HEK293 (cell line): ENCODE measurements at regions not wholly inside any gene's neighbourhood (a gene's known extent, or its start where the extent isn't known, plus 50 kb on each side); places are given as distances from the start of the nearest gene placed in this dataset.

Source experiments
- CTCF ChIA-PET: fragments of 350-600 bp; formaldehyde crosslinking; extraction: SDS; loops from one replicate; lab custom pipeline; 2021; ENCODE audit warnings: antibody characterized with exemption; lab: Yijun Ruan, JAX
- POLR2A ChIA-PET: fragments of 300-600 bp; formaldehyde crosslinking; extraction: SDS; loops from one replicate; lab custom pipeline; 2020; ENCODE audit warnings: antibody characterized with exemption, inconsistent platforms; lab: Yijun Ruan, JAX
- H3K27ac ChIP-seq: fragments of 200-500 bp; sonication (Bioruptor generic); 2 replicates; pipeline ENCODE4 v1.5.1; 2014; ENCODE audit warnings: low read depth, low read length, control low read depth, inconsistent platforms; ENCODE audit errors: extremely low read depth
- H3K36me3 ChIP-seq, 2 experiments: fragments of 200-500 bp in 1 of 2; sonication (Bioruptor generic) in 1 of 2; 1 replicate in 1 of 2; 2 replicates in 1 of 2; pipeline ENCODE4 v1.5.1; 2014 to 2017; ENCODE audit warnings: inconsistent platforms in 2 of 2, low read length in 2 of 2; ENCODE audit not compliant: control insufficient read depth in 2 of 2, insufficient read depth in 1 of 2
- H3K4me1 ChIP-seq: fragments of 200-500 bp; sonication (Bioruptor generic); 2 replicates; pipeline ENCODE4 v1.5.1; 2014; ENCODE audit warnings: mild to moderate bottlenecking, low read length, inconsistent platforms; ENCODE audit not compliant: control insufficient read depth, insufficient read depth
- H3K4me3 ChIP-seq: 2 replicates; pipeline ENCODE4 v1.5.1; 2011; ENCODE audit warnings: low read depth, mild to moderate bottlenecking, control low read depth, low read length, moderate library complexity
- H3K9me3 ChIP-seq: fragments of 200-500 bp; sonication (Bioruptor generic); 2 replicates; pipeline ENCODE4 v1.5.1; 2014; ENCODE audit warnings: low read depth, low read length, inconsistent platforms; ENCODE audit not compliant: control insufficient read depth, insufficient read depth
- GFI1B ChIP-seq: fragments of 450-650 bp; formaldehyde crosslinking; IDR thresholded peaks from 2 replicates; pipeline ENCODE4 v1.5.1; 2016; ENCODE audit warnings: missing biosample characterization, missing genetic modification characterization
- HOXD13 ChIP-seq: sonication (generic); formaldehyde crosslinking; IDR thresholded peaks from 2 replicates; pipeline ENCODE4 v1.8.0; 2022; ENCODE audit warnings: missing genetic modification reagents, borderline replicate concordance
- PRDM1 ChIP-seq: fragments of 450-650 bp; formaldehyde crosslinking; IDR thresholded peaks from 2 replicates; pipeline ENCODE4; 2016; ENCODE audit warnings: missing biosample characterization, missing genetic modification characterization
- PRDM4 ChIP-seq: fragments of 450-650 bp; formaldehyde crosslinking; IDR thresholded peaks from 2 replicates; pipeline ENCODE4 v1.5.1; 2017; ENCODE audit warnings: missing biosample characterization, missing genetic modification characterization
- PRDM6 ChIP-seq: fragments of 450-650 bp; formaldehyde crosslinking; IDR thresholded peaks from 2 replicates; pipeline ENCODE4 v1.5.1; 2017; ENCODE audit warnings: missing biosample characterization, missing genetic modification characterization
- SP3 ChIP-seq: fragments of 450-650 bp; formaldehyde crosslinking; IDR thresholded peaks from 2 replicates; pipeline ENCODE4 v1.5.1; 2016; ENCODE audit warnings: missing biosample characterization, missing genetic modification characterization
- WT1 ChIP-seq: fragments of 450-650 bp; formaldehyde crosslinking; IDR thresholded peaks from 2 replicates; pipeline ENCODE4 v1.5.1; 2016; ENCODE audit warnings: missing biosample characterization, missing genetic modification characterization
- YY2 ChIP-seq: fragments of 450-650 bp; formaldehyde crosslinking; IDR thresholded peaks from 2 replicates; pipeline ENCODE4 v1.5.1; 2016; ENCODE audit warnings: missing biosample characterization, missing genetic modification characterization
- ZBTB1 ChIP-seq: fragments of 450-650 bp; formaldehyde crosslinking; IDR thresholded peaks from 2 replicates; pipeline ENCODE4 v1.5.1; 2016; ENCODE audit warnings: missing biosample characterization, missing genetic modification characterization
- ZBTB10 ChIP-seq: fragments of 450-650 bp; formaldehyde crosslinking; IDR thresholded peaks from 2 replicates; pipeline ENCODE4 v1.5.1; 2016; ENCODE audit warnings: missing biosample characterization, missing genetic modification characterization
- ZFP37 ChIP-seq: fragments of 450-650 bp; formaldehyde crosslinking; IDR thresholded peaks from 2 replicates; pipeline ENCODE4 v1.5.1; 2016; ENCODE audit warnings: missing biosample characterization, missing genetic modification characterization
- ZNF10 ChIP-seq: fragments of 450-650 bp; formaldehyde crosslinking; IDR thresholded peaks from 2 replicates; pipeline ENCODE4 v1.5.1; 2017; ENCODE audit warnings: missing biosample characterization, missing genetic modification characterization
- ZNF155 ChIP-seq: fragments of 450-650 bp; formaldehyde crosslinking; IDR thresholded peaks from 2 replicates; pipeline ENCODE4 v1.5.1; 2016; ENCODE audit warnings: missing biosample characterization, missing genetic modification characterization
- ZNF23 ChIP-seq: fragments of 450-650 bp; formaldehyde crosslinking; IDR thresholded peaks from 2 replicates; pipeline ENCODE4 v1.5.1; 2016; ENCODE audit warnings: missing biosample characterization, missing genetic modification characterization, borderline replicate concordance
- ZNF26 ChIP-seq: fragments of 450-650 bp; formaldehyde crosslinking; IDR thresholded peaks from 2 replicates; pipeline ENCODE4 v1.5.1; 2016; ENCODE audit warnings: missing biosample characterization, missing genetic modification characterization
- ZNF274 ChIP-seq, 2 experiments: fragments of 200-500 bp in 1 of 2; fragments of 450-650 bp in 1 of 2; sonication (Bioruptor generic) in 1 of 2; formaldehyde crosslinking in 1 of 2; IDR thresholded peaks; 2 replicates each; pipeline versions ENCODE4 v1.5.1 to v1.6.1; 2014 to 2016; ENCODE audit warnings: borderline replicate concordance in 1 of 2, inconsistent platforms in 1 of 2, low read length in 1 of 2, missing biosample characterization in 1 of 2, missing genetic modification characterization in 1 of 2
- ZNF292 ChIP-seq: fragments of 450-650 bp; formaldehyde crosslinking; IDR thresholded peaks from 2 replicates; pipeline ENCODE4 v1.5.1; 2016; ENCODE audit warnings: low read depth, missing biosample characterization, missing genetic modification characterization, borderline replicate concordance
- ZNF404 ChIP-seq: fragments of 450-650 bp; formaldehyde crosslinking; IDR thresholded peaks from 2 replicates; pipeline ENCODE4 v1.5.1; 2017; ENCODE audit warnings: missing biosample characterization, missing genetic modification characterization
- ZNF530 ChIP-seq: fragments of 450-650 bp; formaldehyde crosslinking; IDR thresholded peaks from 2 replicates; pipeline ENCODE4 v1.5.1; 2016; ENCODE audit warnings: low read depth, missing biosample characterization, missing genetic modification characterization
- ZNF544 ChIP-seq: fragments of 450-650 bp; formaldehyde crosslinking; IDR thresholded peaks from 2 replicates; pipeline ENCODE4 v1.5.0; 2017; ENCODE audit warnings: missing biosample characterization, missing genetic modification characterization
- ZNF580 ChIP-seq: fragments of 450-650 bp; formaldehyde crosslinking; IDR thresholded peaks from 2 replicates; pipeline ENCODE4 v1.5.1; 2016; ENCODE audit warnings: missing biosample characterization, missing genetic modification characterization
- ZNF596 ChIP-seq: fragments of 450-650 bp; IDR thresholded peaks from 2 replicates; pipeline ENCODE4 v1.5.0; 2018; ENCODE audit warnings: missing biosample characterization, mild to moderate bottlenecking, missing genetic modification characterization, moderate library complexity
- ZNF610 ChIP-seq: fragments of 450-650 bp; formaldehyde crosslinking; IDR thresholded peaks from 2 replicates; pipeline ENCODE4 v1.5.1; 2016; ENCODE audit warnings: missing biosample characterization, missing genetic modification characterization, borderline replicate concordance

GRCh38 chr1:195251900-195252299 lies 1356.3 kb downstream of the KCNT2 start:
- ChIA-PET CTCF (no interaction called here), POLR2A (no interaction called here)

GRCh38 chr1:195243492-195243891 lies 1364.7 kb downstream of the KCNT2 start:
- Histone ChIP-seq H3K36me3 (no peaks in the 10 kb centered on the region), H3K27ac (no peak overlapping the region), H3K9me3 (no peaks in the 10 kb centered on the region), H3K4me1 (no peaks in the 10 kb centered on the region), H3K4me3 (no peak overlapping the region)
- ChIA-PET POLR2A (no interaction called here), CTCF (interaction anchor here (0.6 kb wide), 1 partner anchor 490 kb away, joined by 3 read pairs; no protein-coding TSS in a partner anchor)
- no peak for TF ChIP-seq ZNF580 (tag by site-specific recombination)
- no peak for TF ChIP-seq YY2 (tag by site-specific recombination)
- no peak for TF ChIP-seq ZNF404
- no peak for TF ChIP-seq ZNF274 (IDR thresholded peaks at IDR 0.05; ENCODE audit: low read length)
- TF ChIP-seq ZNF274 (tag by site-specific recombination; IDR thresholded peaks at IDR 0.05; ENCODE audit: borderline replicate concordance) = no peak
- no peak for TF ChIP-seq ZBTB10 (tag by site-specific recombination)
- TF ChIP-seq ZNF596 (tag by site-specific recombination) = no peak
- TF ChIP-seq PRDM1 (tag by site-specific recombination) = no peak
- TF ChIP-seq, all 188 proteins: peak for 0

More at GRCh38 chr1:195251900-195252299, 1356.3 kb downstream of the KCNT2 start:
- no peaks in the 10 kb centered on the region for H3K36me3 ChIP-seq
- no peak overlapping the region for H3K27ac ChIP-seq
- H3K9me3 ChIP-seq = no peaks in the 10 kb centered on the region
- no peaks in the 10 kb centered on the region for H3K4me1 ChIP-seq
- TF ChIP-seq ZNF23 (tag by site-specific recombination) (no peak), PRDM6 (tag by site-specific recombination) (no peak), ZNF544 (tag by site-specific recombination) (no peak), ZNF292 (no peak), ZNF155 (tag by site-specific recombination) (no peak), GFI1B (tag by site-specific recombination) (no peak), ZFP37 (tag by site-specific recombination) (no peak)
- no peak overlapping the region for H3K4me3 ChIP-seq

GRCh38 chr1:195241066-195241465 lies 1367.2 kb downstream of the KCNT2 start:
- no peaks in the 10 kb centered on the region for H3K4me1 ChIP-seq
- POLR2A ChIA-PET = no interaction called here
- CTCF ChIA-PET = no interaction called here
- no peaks in the 10 kb centered on the region for H3K9me3 ChIP-seq
- no peak overlapping the region for H3K27ac ChIP-seq
- no peaks in the 10 kb centered on the region for H3K36me3 ChIP-seq
- no peak overlapping the region for H3K4me3 ChIP-seq
- TF ChIP-seq ZNF530 (tag by site-specific recombination) (no peak), PRDM1 (tag by site-specific recombination) (no peak), PRDM4 (tag by site-specific recombination) (no peak), ZNF610 (no peak), SP3 (no peak), ZNF26 (no peak), ZNF580 (tag by site-specific recombination) (no peak), WT1 (tag by site-specific recombination) (no peak), HOXD13 (CRISPR knock-in tag) (no peak), ZBTB1 (tag by site-specific recombination) (no peak), ZNF10 (no peak)
